GM19239 (cell line): ENCODE measurements at regions not wholly inside any gene's neighbourhood (a gene's known extent, or its start where the extent isn't known, plus 50 kb on each side); places are given as distances from the start of the nearest gene placed in this dataset.

Experiments
- DNase-seq: peaks from one replicate; pipeline ENCODE4 v3.0.0; 2011; ENCODE audit warnings: low spot score; ENCODE audit not compliant: insufficient read length
- FAIRE-seq: peaks from 2 replicates; lab custom pipeline; 2011; peaks lifted over from hg19 to GRCh38; lab: Jason Lieb, UNC

- no peak for DNase-seq
- no peak for FAIRE-seq
Observed at GRCh38 chr15:98025237-98025636, 64.7 kb downstream of the ARRDC4 start.

- FAIRE-seq, result no peak
- no peak for DNase-seq
Observed at GRCh38 chr15:98034731-98035130, 74.2 kb downstream of the ARRDC4 start.

GRCh38 chr15:98035134-98035533 is 74.6 kb downstream of the ARRDC4 start:
- no peak for DNase-seq
- FAIRE-seq, result no peak

GRCh38 chr15:98035577-98036010 is 75.1 kb downstream of the ARRDC4 start:
- FAIRE-seq (no peak), DNase-seq (no peak)

GRCh38 chr15:98039596-98039995 is 79.1 kb downstream of the ARRDC4 start:
- FAIRE-seq (no peak), DNase-seq (no peak)

GRCh38 chr15:98040146-98040545 is 79.6 kb downstream of the ARRDC4 start:
- DNase-seq (no peak), FAIRE-seq (no peak)

- no peak for DNase-seq
- no peak for FAIRE-seq
Observed at GRCh38 chr15:98043160-98044014, 82.9 kb downstream of the ARRDC4 start.

GRCh38 chr15:98051734-98052133 is 91.2 kb downstream of the ARRDC4 start:
- DNase-seq (no peak), FAIRE-seq (no peak)

GRCh38 chr15:98057453-98057852 is 97.0 kb downstream of the ARRDC4 start:
- no peak for FAIRE-seq
- DNase-seq, result no peak

GRCh38 chr15:98062869-98063268 is 102.4 kb downstream of the ARRDC4 start:
- no peak for FAIRE-seq
- no peak for DNase-seq

- FAIRE-seq, result no peak
- no peak for DNase-seq
Observed at GRCh38 chr15:98063315-98063714, 102.8 kb downstream of the ARRDC4 start.

- no peak for DNase-seq
- FAIRE-seq, result no peak
Observed at GRCh38 chr15:98063871-98064270, 103.4 kb downstream of the ARRDC4 start.

GRCh38 chr15:98067339-98067738 is 106.8 kb downstream of the ARRDC4 start:
- DNase-seq (no peak), FAIRE-seq (no peak)

- DNase-seq, result no peak
Observed at GRCh38 chr15:98069256-98069655, 108.8 kb downstream of the ARRDC4 start.

GRCh38 chr15:98070137-98070536 is 109.6 kb downstream of the ARRDC4 start:
- FAIRE-seq, result no peak
- no peak for DNase-seq

More at GRCh38 chr15:98069256-98069655, 108.8 kb downstream of the ARRDC4 start:
- FAIRE-seq, result no peak

- DNase-seq, result no peak
- no peak for FAIRE-seq
Observed at GRCh38 chr15:98071786-98072185, 111.3 kb downstream of the ARRDC4 start.

- no peak for FAIRE-seq
- DNase-seq, result no peak
Observed at GRCh38 chr15:98075441-98075840, 114.9 kb downstream of the ARRDC4 start.

GRCh38 chr15:98076021-98076816 is 115.7 kb downstream of the ARRDC4 start:
- no peak for FAIRE-seq
- DNase-seq, result no peak

- FAIRE-seq (no peak), DNase-seq (no peak)
Observed at GRCh38 chr15:98077186-98077585, 116.7 kb downstream of the ARRDC4 start.

GRCh38 chr15:98080791-98081190 is 120.3 kb downstream of the ARRDC4 start:
- no peak for DNase-seq
- no peak for FAIRE-seq

GRCh38 chr15:98083203-98083910 is 122.9 kb downstream of the ARRDC4 start:
- FAIRE-seq (no peak), DNase-seq (no peak)
